Erythroblast (primary cell): ENCODE measurements at regions not wholly inside any gene's neighbourhood (a gene's known extent, or its start where the extent isn't known, plus 50 kb on each side); places are given as distances from the start of the nearest gene placed in this dataset.
"Not testable (repeated sequence)": the region's sequence is repeated elsewhere in the genome, so short reads cannot be mapped to it uniquely, and the experiment has no call there.

Experiments
- DNase-seq, 2 experiments: peaks; one replicate each; lab custom pipeline; 2025; lab: John Stamatoyannopoulos, UW
- GATA1 ChIP-seq: IDR thresholded peaks from 2 replicates; pipeline ENCODE4 v1.6.1; 2011; ENCODE audit warnings: low read depth, mild to moderate bottlenecking, control low read depth, low read length, moderate library complexity
- POLR2A ChIP-seq: IDR thresholded peaks from 2 replicates; pipeline ENCODE4 v1.6.1; 2011; ENCODE audit warnings: mild to moderate bottlenecking, low read length

DNA sequence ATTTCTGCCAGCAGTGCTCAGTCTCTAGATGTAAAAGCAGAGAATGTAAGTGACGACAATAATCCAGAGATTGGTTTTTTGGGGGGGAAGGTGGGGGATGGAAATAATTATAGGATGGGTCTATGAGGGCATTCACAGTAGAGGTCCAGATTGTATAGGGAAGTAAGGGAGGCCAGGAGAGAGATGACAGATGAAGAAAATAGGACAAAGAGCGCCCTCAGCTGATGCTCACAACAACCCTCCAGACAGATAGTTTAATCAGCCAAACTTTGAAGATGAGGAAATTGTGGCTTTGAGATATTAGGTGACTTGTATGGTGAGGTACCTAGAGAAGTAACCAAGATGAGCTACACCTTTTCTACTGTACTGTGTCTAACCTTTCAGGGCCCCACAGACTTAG, 137.9 kb downstream of the MAGEB17 start:
- no peak for DNase-seq
- TF ChIP-seq POLR2A, result no peak

DNA sequence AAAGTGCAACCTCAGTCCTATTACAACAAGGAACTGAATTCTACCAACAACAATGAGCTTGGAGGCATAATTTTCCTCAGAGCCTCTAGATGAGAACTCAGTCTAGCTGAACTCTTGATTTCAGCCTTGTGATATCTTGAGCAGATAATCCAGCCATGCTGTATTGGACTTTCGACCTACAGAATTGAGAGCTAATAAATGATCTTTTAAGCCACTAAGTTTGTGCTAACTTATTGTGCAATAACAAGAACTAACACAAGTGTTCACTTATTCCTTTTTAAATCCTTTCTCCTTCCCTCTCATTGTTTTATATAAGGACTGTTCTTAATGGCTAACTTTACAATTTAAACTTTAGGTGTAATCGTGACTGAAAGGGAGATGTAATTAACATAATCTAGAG, 140.7 kb downstream of the MAGEB17 start:
- no peak for DNase-seq

DNA sequence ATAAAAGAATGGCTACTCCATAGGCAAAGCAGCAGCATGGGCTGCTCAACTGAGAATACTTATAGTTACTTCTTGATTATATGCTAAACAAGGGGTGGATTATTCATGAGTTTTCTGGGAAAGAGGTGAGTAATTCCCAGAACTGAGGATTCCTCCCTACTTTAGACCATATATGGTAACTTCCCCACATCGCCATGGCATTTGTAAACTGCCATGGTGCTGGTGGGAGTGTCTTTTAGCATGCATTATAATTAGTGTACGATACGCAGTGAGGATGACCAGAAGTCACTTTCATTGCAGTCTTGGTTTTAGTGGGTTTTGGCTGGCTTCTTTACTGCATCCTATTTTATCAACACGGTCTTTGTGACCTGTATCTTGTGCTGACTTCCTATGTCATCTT, 141.5 kb downstream of the MAGEB17 start:
- no peak for DNase-seq
- TF ChIP-seq POLR2A, result no peak
- TF ChIP-seq GATA1, result no peak

More for the DNA sequence above, 140.7 kb downstream of the MAGEB17 start:
- no peak for TF ChIP-seq POLR2A
- TF ChIP-seq GATA1, result no peak

DNA sequence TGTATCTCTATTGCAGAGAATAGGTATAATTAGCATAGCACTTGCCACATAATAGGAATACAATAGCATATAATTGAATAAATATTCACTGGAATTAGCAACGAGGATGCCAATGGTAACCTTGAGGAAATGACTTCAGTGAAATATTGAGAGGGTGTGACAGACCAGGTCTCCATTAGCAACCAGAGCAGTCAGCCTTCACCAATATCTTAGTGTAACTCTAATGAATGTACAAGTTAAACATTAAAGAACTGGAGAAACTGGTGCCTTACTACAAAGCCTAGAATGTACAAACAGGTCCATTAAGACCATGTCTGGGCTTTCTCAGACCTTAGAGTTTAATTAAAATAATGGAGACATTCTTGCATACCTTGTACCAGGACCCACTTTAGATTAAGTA, 143.0 kb downstream of the MAGEB17 start:
- TF ChIP-seq POLR2A, result no peak
- TF ChIP-seq GATA1, result no peak
- DNase-seq, result no peak

DNA sequence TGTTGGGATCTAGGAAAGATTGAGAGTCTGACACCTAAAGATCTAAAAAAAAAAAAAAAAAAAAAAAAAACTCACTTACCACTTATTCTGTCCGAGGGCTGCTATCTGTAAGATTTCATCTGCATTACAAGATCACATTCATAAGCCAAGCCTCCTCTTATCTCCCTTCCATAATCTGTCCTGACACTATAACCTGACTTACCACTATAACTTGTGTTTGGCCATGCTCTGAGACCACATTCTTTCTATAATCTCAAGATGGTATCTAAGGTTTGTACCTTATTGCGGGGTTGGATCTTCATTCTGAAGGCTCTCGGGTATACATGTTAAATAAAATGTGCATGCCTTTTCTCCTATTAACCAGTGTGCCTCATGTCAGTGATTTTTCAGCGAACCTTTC, 144.4 kb downstream of the MAGEB17 start:
- no peak for DNase-seq
- TF ChIP-seq GATA1, result no peak
- TF ChIP-seq POLR2A, result no peak

DNA sequence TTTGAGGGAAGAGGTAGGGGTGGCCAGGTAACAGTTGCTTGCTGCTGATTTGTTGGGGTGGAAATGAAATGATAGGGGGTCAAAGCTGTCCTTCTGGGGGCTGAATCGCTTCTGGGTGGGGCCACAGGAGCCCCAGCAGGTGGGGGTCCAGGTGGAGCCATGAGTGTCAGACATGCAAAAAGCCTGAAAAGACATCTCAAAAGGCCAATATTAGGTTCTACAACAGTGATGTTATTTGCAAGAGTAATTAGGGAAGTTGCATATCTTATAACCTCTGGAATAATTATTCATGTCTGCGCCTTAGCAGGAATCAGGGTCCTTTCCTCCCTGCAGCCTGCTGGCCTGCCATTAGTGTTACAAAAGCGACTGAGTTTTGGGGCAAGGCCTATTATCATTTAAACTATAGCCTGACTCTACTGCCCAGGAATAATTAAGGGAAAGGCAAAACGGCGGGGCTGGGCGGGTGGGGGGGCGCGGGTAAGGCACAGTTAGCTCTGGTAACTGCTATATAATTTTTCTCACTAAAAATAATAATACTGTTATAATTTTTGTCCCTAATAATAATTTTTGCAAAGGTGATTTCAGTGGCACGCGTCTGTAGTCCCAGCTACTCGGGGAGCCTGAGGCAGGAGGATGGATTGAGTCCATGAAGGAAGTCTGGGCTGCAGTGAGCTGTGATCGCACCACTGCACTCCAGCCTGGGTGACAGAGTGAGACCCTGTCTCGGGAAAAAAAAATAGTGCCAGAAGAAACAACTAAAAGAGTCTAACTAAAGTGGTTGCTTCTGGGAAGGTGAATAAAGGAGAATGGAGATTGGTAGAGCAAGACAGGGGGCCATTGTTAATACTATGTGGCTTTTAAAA, 145.7 kb downstream of the MAGEB17 start:
- DNase-seq, result no peak
- TF ChIP-seq GATA1, result no peak
- no peak for TF ChIP-seq POLR2A

DNA sequence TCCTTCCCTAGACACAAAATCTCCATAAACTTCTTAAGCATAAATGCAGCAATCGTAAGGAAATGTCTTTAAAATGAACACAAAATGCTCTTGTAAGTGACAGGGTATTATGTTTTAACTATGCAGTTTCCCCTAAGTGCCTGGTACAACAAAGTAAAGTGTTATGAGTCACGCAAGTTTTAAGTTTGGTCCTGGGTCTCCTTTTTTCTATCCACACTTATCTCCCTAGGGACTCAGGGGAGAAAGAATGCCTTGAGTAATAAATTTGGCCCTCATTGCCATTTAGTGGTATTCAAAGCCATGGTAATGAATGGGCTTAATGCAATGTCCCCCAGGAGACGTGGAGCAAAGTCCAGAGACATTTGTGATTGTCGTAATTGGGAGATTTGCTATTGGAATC, 149.1 kb downstream of the MAGEB17 start:
- TF ChIP-seq POLR2A (no peak), GATA1 (no peak)
- DNase-seq, result no peak

DNA sequence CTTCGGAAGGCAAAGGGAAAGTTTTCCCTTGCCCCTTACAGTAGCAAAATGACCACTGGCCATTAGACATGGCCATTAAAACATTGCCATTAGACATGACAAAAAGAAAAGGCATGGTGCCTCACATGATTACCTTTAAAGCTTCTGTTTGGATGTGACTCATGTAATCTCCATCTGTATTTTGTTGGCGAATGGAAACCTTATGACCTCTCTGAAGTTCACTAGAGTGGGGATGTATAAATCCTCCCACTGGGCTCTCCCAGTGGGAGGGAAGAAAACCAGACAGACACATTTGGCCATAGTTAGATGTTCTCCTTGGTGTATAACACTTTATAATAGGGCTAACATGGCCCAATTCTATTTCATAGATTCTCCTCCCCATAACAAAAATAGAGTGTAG, 152.6 kb downstream of the MAGEB17 start:
- DNase-seq, result no peak
- TF ChIP-seq GATA1, result no peak

DNA sequence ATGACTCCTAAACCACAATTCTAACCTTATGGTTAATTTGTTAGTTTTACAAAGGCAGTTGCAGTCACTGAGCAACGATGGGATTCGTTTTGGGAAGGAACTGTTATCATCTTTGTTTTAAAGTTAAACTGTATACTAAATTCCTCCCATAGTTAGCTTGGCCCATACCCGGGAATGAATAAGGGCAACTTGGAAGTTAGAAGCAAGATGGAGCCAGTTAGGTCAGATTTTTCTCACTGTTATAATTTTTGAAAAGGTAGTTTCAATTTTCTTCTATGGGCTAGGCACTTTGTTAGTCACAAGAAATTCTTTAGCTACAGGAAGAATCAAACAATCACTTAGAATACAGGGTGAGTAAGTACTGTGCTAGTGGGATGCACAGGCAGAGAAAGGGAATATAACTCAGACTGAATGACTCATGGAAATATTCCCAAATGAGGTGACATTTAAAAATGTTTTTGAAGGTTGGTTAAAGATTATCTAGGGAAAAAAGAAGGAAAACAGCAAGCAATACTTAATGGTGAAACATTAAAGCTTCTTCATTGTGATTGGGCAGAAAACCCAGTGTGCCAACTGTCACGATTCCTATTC, 153.6 kb downstream of the MAGEB17 start:
- TF ChIP-seq GATA1, result no peak
- TF ChIP-seq POLR2A, result no peak
- DNase-seq, result no peak

DNA sequence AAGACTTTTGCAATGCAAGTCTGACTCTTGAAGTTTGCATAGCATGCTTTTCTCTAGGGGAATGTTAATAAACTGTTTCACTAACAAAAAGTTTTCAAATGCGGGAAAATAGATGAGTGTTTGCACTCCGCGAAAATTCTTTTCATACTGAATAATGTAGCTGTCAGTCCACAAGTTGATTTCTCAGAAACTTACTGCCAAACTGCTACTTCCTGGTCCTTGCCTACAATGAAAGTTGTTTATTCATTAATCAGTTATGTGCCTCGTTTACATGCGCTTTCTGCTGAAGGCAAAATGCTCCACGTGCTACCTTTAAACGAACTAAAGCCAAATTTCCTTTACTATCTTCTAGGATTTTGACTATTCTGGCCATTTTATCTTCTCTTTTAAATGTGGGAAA, 166.2 kb downstream of the MAGEB17 start:
- no peak for TF ChIP-seq POLR2A
- TF ChIP-seq GATA1, result no peak
- no peak for DNase-seq

DNA sequence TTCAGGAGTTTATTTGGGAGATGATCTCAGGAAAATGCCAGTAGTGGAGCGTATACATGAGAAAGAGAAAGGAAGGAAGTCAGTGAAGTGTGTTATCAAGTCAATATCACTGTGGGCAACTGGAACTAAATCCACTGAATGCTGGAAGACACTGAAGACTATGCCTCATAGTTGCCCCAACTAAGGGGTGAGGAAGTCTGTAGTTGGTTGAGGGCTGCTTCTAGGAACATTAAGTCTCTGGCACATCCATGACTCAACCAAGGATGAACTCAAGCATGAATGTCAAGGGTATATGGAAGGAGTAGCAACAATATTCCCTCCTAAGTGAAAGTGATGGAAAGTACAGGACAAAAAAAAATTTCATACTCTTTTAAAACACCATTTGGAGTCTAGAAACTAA, 167.9 kb downstream of the MAGEB17 start:
- TF ChIP-seq POLR2A (no peak), GATA1 (no peak)
- DNase-seq, result no peak

DNA sequence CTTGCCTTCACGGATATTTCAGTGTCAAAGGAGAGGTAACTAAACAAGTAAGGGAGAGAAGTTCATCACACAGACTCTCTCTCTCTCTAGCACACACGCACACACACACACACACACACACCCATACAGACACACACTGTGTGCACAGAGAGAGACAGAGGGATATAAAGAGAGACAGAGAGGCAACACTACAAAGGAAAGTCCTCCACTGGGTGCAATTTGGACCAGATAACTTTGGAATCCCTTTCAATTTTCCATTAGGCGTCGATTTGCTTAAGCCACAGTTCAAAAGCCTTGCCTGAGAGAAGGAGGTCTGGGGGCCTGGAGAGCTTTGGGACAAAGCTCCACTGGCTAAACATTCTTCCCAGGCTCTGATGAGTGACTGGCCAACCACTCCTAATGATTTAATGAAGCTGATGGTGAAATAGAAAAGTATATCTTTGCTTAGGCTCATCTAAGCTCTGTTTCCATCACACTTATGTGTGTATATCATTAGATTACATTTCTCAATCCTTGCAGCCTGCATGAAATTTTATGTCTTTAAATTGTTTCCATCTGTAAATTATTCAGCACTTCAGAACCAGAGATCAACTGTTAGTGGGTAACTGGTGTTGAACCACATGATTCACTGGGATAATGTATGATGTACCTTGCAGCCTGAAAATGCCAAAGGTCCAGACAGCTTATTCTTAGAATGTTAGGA, 180.8 kb downstream of the MAGEB17 start:
- TF ChIP-seq GATA1, result no peak
- TF ChIP-seq POLR2A, result no peak

DNA sequence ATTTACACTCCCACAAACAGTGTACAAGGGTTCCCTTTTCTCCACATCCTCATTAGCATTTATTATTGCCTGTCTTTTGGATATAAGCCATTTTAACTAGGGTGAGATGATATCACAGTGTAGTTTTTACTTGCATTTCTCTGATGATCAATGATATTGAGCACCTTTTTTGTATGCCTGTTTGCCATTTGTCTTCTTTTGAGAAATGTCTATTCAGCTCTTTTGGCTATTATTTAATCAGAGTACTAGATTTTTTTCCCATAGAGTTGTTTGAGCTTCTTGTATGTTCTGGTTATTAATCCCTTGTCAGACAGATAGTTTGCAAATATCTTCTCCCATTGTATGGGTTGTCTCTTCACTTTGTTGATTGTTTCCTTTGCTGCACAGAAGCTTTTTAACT, 190.6 kb downstream of the MAGEB17 start:
- TF ChIP-seq GATA1 (no peak), POLR2A (no peak)
- DNase-seq, result no peak

More for the DNA sequence above, 180.8 kb downstream of the MAGEB17 start:
- no peak for DNase-seq

DNA sequence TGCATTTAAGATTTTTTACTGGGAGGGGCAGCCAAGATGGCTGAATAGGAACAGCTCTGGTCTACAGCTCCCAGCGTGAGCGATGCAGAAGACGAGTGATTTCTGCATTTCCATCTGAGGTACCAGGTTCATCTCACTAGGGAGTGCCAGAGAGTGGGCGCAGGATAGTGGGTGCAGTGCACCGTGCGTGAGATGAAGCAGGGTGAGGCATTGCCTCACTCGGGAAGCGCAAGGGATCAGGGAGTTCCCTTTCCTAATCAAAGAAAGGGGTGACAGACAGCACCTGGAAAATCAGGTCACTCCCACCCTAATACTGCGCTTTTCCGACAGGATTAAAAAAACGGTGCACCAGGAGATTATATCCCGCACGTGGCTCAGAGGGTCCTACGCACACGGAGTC, 192.8 kb downstream of the MAGEB17 start:
- DNase-seq, result not testable (repeated sequence)

DNA sequence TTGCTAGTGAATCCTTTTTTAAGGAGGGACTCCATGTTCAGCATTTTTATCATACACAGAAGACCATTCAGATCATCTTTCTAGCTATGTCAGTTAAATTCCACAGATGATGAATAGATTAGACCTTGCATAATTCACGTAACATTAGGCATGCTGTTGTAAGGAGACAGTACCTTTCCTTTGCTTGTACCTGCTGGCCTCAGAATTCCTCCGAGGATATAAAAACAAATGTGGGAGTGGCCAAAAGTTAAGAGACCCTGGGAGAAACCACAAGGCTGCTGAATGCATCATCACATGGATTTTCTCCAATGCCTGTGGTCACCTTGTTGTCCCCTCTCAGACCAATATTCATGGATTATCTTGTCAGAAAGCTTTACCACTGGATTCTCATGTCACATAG, 201.4 kb downstream of the MAGEB17 start:
- TF ChIP-seq GATA1 (no peak), POLR2A (no peak)
- DNase-seq, result no peak
